Caco-2 (cell line): ENCODE measurements at regions not wholly inside any gene's neighbourhood (a gene's known extent, or its start where the extent isn't known, plus 50 kb on each side); places are given as distances from the start of the nearest gene placed in this dataset.

ENCODE experiments used
- BruUV-seq: library from RNA; stranded (reverse); fragments of 400-500 nt; replicated peaks from 2 replicates; lab custom pipeline; 2021; lab: Mats Ljungman, UMichigan
- CTCF ChIA-PET: fragments of 300-600 bp; sonication (Branson Sonifier 250); formaldehyde crosslinking; loops from one replicate; lab custom pipeline; 2022; ENCODE audit warnings: antibody characterized with exemption; lab: Charles Lee
- POLR2A ChIA-PET: fragments of 300-600 bp; sonication (Branson Sonifier 250); formaldehyde crosslinking; loops from one replicate; lab custom pipeline; 2022; ENCODE audit warnings: antibody characterized with exemption; lab: Charles Lee
- DNase-seq, 2 experiments: peaks; one replicate each; pipeline versions ENCODE4 v3.0.0 to v3.0.0-alpha.2; 2020 to 2022
- H3K27me3 ChIP-seq: replicated peaks from 2 replicates; pipeline ENCODE4 v1.6.0; 2011; ENCODE audit warnings: low read length; ENCODE audit not compliant: control insufficient read depth, insufficient read depth
- H3K36me3 ChIP-seq: 2 replicates; pipeline ENCODE4 v1.5.1; 2011; ENCODE audit warnings: low read length; ENCODE audit not compliant: control insufficient read depth, insufficient read depth
- H3K4me1 ChIP-seq: fragments of 250-450 bp; sonication (Bioruptor Pico); 2 replicates; pipeline ENCODE4 v1.5.1; 2020; ENCODE audit warnings: mild to moderate bottlenecking
- H3K4me3 ChIP-seq: 2 replicates; pipeline ENCODE4 v1.5.1; 2011; ENCODE audit warnings: low read depth, mild to moderate bottlenecking, control low read depth, low read length
- H3K9me3 ChIP-seq: fragments of 250-450 bp; sonication (Bioruptor Pico); 2 replicates; pipeline ENCODE4 v1.5.1; 2020; ENCODE audit warnings: mild to moderate bottlenecking, moderate library complexity
- H3K27ac Mint-ChIP-seq: one replicate; pipeline ENCODE4 v1.8.0; 2022; ENCODE audit warnings: mixed read lengths; ENCODE audit not compliant: unreplicated experiment
- H3K27me3 Mint-ChIP-seq: one replicate; pipeline ENCODE4 v1.8.0; 2022; ENCODE audit warnings: mixed read lengths; ENCODE audit not compliant: insufficient read depth, unreplicated experiment
- H3K36me3 Mint-ChIP-seq: one replicate; pipeline ENCODE4 v1.8.0; 2022; ENCODE audit warnings: mild to moderate bottlenecking, mixed read lengths; ENCODE audit not compliant: insufficient read depth, unreplicated experiment
- H3K4me1 Mint-ChIP-seq: one replicate; pipeline ENCODE4 v1.8.0; 2022; ENCODE audit warnings: low read depth, mixed read lengths; ENCODE audit not compliant: unreplicated experiment
- H3K4me3 Mint-ChIP-seq: one replicate; pipeline ENCODE4 v1.8.0; 2022; ENCODE audit warnings: mild to moderate bottlenecking, moderate library complexity, mixed read lengths; ENCODE audit not compliant: unreplicated experiment
- H3K9me3 Mint-ChIP-seq: one replicate; pipeline ENCODE4 v1.8.0; 2022; ENCODE audit warnings: mixed read lengths; ENCODE audit not compliant: unreplicated experiment
- CTCF ChIP-seq, 2 experiments: fragments of 200-600 bp in 1 of 2; IDR thresholded peaks; 1 replicate in 1 of 2; 2 replicates in 1 of 2; pipeline versions ENCODE4 v1.5.1 to v1.8.0; 2011 to 2022; ENCODE audit warnings: antibody characterized with exemption in 1 of 2, control low read depth in 1 of 2, inconsistent platforms in 1 of 2, low read depth in 1 of 2, low read length in 1 of 2, mild to moderate bottlenecking in 1 of 2, moderate library complexity in 1 of 2; ENCODE audit not compliant: insufficient read depth in 1 of 2, severe bottlenecking in 1 of 2, unreplicated experiment in 1 of 2
- intact Hi-C: fragments of 100-400 bp; cut with micrococcal nuclease; formaldehyde crosslinking; loops from one replicate; pipeline ENCODE4 v1.10.0; 2022; ENCODE audit not compliant: unreplicated experiment

GRCh38 chr5:160935776-160936175 lies 83.8 kb upstream of the ATP10B start:
- H3K4me3 ChIP-seq, result no peak overlapping the region
- ChIA-PET CTCF (no interaction called here), POLR2A (no interaction called here)
- no peaks in the 10 kb centered on the region for H3K27me3 ChIP-seq
- Mint-ChIP-seq H3K27ac (no peak overlapping the region), H3K27me3 (no peaks in the 10 kb centered on the region), H3K4me3 (no peak overlapping the region), H3K4me1 (peaks cover 2% of the 10 kb centered on the region), H3K36me3 (peaks cover 6% of the 10 kb centered on the region), H3K9me3 (no peaks in the 10 kb centered on the region)
- intact Hi-C loops, result no loop called here
- peaks cover 4% of the 10 kb centered on the region; the same call in 1 of the 2 replicates for H3K4me1 ChIP-seq
- no peak for DNase-seq
- H3K9me3 ChIP-seq, result no peaks in the 10 kb centered on the region
- BruUV-seq, result no TSS peak
- no peaks in the 10 kb centered on the region; the same call in 1 of the 2 replicates for H3K36me3 ChIP-seq
- TF ChIP-seq CTCF (IDR thresholded peaks at IDR 0.05; ENCODE audit: insufficient read depth in 1 of 2, low read depth in 1 of 2, low read length in 1 of 2, severe bottlenecking in 1 of 2, unreplicated experiment in 1 of 2), result no peak

DNA sequence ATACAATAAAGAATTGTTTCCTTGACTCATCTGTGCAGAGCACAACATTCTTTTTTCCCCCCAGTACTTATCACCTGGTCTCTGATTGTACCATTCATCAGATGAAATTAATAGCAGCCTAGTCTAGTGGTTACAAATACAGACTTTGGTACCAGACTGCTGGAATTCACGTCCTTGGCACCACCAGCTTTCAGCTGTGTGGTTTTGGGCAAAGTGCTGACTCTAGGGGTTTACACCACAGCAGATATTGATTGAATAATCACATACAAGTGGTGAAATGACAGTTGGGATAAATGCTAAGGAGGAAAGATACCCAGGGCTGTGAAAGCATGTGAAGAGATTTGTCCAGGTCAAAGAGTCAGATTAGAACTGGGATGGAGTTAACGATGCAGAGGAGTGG lies 79.3 kb upstream of the ATP10B start:
- Histone ChIP-seq H3K4me3 (no peak overlapping the region), H3K9me3 (no peaks in the 10 kb centered on the region), H3K27me3 (no peaks in the 10 kb centered on the region), H3K4me1 (peaks cover 37% of the 10 kb centered on the region), H3K36me3 (no peaks in the 10 kb centered on the region; the same call in 1 of the 2 replicates)
- Mint-ChIP-seq H3K27me3 (no peaks in the 10 kb centered on the region), H3K4me3 (no peak overlapping the region), H3K36me3 (peaks cover 6% of the 10 kb centered on the region), H3K4me1 (peaks cover 31% of the 10 kb centered on the region), H3K27ac (no peak overlapping the region), H3K9me3 (peaks cover 9% of the 10 kb centered on the region)
- no peak for DNase-seq
- ChIA-PET POLR2A (no interaction called here), CTCF (no interaction called here)
- no TSS peak for BruUV-seq
- intact Hi-C loops, result no loop called here
- no peak for TF ChIP-seq CTCF (IDR thresholded peaks at IDR 0.05; ENCODE audit: insufficient read depth in 1 of 2, low read depth in 1 of 2, low read length in 1 of 2, severe bottlenecking in 1 of 2, unreplicated experiment in 1 of 2)

DNA sequence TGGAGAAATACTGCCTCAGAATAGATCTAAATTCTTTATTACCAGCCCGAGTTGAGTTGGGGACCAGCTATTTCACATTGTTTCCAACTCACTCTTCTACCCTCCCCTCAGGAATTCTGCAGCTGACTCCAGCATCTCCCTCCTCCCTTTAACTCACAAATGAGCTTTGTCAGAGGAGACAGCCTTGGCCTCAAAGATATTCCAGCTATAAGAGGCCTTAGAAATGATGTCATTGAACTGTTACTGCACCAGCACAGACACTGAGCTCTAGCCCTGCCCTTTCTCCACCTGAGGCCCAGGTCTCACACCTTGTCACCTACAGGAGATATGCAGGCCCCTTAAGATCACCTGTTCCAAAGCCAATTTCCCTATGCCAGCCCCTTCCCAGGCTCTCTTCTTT lies 78.4 kb upstream of the ATP10B start:
- intact Hi-C loops, result no loop called here
- no peak for TF ChIP-seq CTCF (IDR thresholded peaks at IDR 0.05; ENCODE audit: insufficient read depth in 1 of 2, low read depth in 1 of 2, low read length in 1 of 2, severe bottlenecking in 1 of 2, unreplicated experiment in 1 of 2)
- no peak overlapping the region for H3K4me3 ChIP-seq
- Mint-ChIP-seq H3K4me3 (no peak overlapping the region), H3K4me1 (peaks cover 33% of the 10 kb centered on the region), H3K27me3 (no peaks in the 10 kb centered on the region), H3K9me3 (peaks cover 9% of the 10 kb centered on the region), H3K27ac (peak overlapping the region; percentile 20), H3K36me3 (peaks cover 6% of the 10 kb centered on the region)
- H3K4me1 ChIP-seq, result peaks cover 46% of the 10 kb centered on the region
- H3K36me3 ChIP-seq, result no peaks in the 10 kb centered on the region; the same call in 1 of the 2 replicates
- no peaks in the 10 kb centered on the region for H3K27me3 ChIP-seq
- CTCF ChIA-PET, result interaction anchor here (1.1 kb wide), 1 partner anchor 43 kb away, joined by 3 read pairs; no protein-coding TSS in a partner anchor
- no TSS peak for BruUV-seq
- POLR2A ChIA-PET, result no interaction called here
- DNase-seq, result peak; percentile 61
- H3K9me3 ChIP-seq, result no peaks in the 10 kb centered on the region
